Epidermal melanocyte (primary cell): ENCODE measurements at regions not wholly inside any gene's neighbourhood (a gene's known extent, or its start where the extent isn't known, plus 50 kb on each side); places are given as distances from the start of the nearest gene placed in this dataset.

ENCODE experiments used
- DNase-seq: peaks from one replicate; pipeline ENCODE4 v3.0.0; 2011; ENCODE audit warnings: low spot score; ENCODE audit not compliant: insufficient read length

GRCh38 chr15:29456255-29456654, 186.6 kb upstream of the NSMCE3 start:
- no peak for DNase-seq

DNA sequence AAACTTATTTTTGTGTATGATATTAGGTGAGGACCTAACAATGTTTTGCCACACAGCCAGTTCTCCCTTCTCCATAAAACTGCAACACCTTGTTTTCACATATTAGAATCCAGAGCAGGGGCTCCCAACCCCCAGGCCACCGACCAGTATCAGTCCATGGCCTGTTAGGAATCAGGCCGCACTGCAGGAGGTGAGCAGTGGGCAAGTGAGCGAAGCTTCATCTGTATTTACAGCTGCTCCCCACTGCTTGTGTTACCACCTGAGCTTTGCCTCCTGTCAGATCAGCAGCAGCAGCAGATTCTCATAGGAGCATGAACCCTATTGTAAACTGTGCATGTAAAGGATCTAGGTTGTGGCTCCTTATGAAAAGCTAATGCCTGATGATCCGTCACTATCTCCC, 185.9 kb upstream of the NSMCE3 start:
- DNase-seq: no peak

DNA sequence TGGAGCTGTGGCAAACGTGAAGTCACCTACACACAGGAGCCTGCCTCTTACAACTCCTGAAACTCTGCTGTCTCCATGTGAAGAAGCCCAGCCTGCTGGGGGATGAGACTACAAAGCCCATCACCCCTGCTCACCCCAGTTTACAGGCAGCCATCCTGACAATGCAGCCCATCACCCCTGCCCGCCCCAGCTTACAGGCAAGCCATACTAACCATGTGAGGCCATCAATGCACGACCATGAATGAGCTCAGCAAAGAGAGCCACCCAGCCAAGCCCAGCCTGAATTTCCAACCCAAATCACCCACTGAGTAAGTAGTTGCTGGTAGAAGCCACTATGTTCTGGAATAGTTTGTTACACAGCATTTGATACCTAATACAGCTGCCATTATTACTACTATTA, 185.4 kb upstream of the NSMCE3 start:
- no peak for DNase-seq

DNA sequence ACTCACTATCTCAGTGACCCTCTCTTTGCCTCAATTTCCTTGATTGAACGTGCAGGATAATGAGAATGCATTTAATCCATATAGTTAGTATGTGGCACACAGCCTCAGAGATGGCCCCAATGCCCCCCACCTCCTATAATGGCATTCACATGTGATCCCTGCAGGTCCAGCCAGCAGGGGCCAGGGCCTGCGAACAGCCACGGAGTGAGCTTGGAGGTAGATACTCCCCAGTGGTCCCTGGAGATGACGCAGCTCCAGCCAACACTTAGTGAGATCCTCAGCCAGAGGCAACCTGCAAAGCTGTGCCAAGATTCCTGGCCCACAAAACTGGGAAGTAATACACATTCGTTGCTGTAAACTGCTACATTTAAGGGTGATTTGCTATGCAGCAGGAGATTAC, 184.9 kb upstream of the NSMCE3 start:
- DNase-seq: no peak

DNA sequence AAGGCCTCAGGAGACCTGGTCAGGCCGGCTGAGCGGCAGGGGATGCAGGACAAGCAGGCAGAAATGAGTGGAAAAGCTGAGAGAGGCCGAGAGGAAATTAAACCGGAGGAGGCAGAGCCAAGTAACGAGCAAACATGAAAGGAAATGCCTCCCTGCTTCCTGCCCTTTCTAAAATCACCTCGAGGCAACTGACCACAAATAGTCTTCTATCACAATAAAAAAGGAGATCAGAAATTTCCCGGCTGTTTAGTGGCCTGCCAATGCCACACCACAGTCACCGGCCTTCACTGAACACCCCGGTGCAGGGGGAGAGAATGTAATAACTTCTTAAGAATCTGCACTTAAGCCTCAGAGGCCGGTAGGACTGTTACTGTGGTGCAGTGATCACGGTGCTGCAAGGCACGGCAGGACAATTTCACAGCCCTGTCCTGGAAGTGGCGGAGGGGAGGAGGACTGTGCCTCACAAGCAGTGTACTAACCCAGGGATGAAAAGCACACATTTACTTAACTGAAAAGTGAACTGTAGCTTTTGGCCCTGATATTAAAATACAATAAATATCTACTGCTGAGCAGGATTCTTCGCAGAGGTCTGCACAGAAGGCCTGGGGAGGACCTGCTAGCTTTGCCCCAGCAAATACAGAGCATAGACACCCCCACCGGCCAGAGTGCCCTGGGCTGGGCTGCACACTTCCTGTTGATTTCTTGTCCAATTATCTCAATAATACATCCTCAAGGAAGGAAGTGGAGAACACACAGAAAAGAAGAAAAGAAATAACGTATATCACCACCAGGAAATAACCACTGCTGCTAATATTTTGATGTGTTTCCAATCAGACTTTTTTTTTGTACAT, 183.5 kb upstream of the NSMCE3 start:
- DNase-seq: no peak

- DNase-seq: no peak
Observed at GRCh38 chr15:29451201-29451781, 181.7 kb upstream of the NSMCE3 start.

DNA sequence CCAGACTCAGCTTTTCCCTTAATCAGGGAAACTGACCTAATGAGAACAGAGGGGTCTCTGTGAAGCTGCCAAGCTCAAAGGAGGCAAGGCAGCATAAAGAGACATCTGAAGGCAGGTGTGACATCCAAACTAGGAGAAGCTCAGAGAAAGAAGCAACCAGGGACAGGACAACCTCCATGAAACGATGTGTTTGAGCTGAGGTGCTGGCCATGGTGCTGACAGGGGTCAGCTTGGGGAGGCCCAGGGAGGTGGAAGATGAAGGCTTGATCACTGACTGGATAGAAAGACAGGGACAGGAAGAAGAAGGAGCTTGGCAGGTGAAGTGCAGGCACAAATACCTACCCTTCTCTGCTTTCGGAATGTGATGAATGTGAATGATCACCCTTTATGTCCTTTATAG, 179.5 kb upstream of the NSMCE3 start:
- DNase-seq: no peak

DNA sequence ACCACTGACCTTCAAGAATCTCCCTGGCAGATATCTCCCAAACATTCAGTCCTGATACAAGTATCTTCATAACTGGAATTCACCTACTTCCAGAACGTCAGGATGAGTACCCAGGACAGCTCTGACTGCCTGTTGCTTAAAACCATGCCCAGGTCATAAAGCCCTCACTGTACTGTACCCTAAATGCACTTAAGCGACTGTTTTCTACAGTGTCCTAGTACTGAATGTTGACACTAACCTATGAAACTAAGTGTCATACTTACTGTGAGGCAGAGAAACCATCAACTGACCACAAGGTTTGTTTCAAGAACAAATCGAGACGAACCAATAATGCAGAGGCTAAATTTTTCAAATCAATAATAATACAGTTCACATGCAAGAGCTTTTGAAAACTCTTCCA, 178.7 kb upstream of the NSMCE3 start:
- no peak for DNase-seq

DNA sequence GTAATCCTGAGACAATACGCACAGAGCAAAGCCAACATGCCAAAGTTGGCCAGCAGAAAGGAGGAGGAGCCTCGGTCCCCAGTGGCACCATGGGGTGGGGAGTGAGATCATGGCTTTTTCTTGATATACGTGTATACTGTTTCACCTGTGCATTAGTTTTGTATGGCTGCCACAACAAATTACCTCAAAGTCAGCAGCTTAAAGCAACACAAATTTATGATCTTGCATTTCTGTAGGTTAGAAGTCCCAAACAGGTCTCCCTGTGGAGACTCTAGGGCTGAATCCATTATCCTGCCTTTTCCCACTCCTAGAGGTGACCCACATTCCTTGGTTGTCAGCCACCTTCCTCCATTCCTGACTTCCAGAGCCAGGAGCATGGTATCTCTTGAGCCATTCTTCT, 176.9 kb upstream of the NSMCE3 start:
- no peak for DNase-seq

- DNase-seq: no peak
Observed at GRCh38 chr15:29442532-29442931, 172.9 kb upstream of the NSMCE3 start.

- no peak for DNase-seq
Observed at GRCh38 chr15:29440541-29440940, 170.9 kb upstream of the NSMCE3 start.

- no peak for DNase-seq
Observed at GRCh38 chr15:29438703-29439055, 169.1 kb upstream of the NSMCE3 start.

GRCh38 chr15:29437888-29438702, 168.5 kb upstream of the NSMCE3 start:
- no peak for DNase-seq

DNA sequence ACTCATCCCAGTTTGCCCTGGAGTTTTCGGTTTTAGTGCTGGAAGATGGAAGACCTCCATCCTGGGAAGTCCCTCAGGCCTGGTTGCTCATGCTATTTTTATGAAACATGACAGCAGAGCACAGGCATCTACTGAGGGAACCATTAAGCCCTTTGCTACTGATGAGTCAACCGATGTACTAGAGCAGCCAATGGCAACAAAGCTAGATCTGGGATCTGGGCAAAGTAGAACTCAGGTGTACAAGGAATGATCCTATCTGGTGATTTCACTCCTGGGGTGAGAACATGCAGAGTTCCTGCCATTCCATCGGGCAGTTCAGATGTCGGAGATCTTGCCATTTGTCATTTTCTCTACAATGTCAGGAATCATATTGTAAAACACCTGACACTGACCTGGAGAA, 166.2 kb upstream of the NSMCE3 start:
- DNase-seq: no peak

DNA sequence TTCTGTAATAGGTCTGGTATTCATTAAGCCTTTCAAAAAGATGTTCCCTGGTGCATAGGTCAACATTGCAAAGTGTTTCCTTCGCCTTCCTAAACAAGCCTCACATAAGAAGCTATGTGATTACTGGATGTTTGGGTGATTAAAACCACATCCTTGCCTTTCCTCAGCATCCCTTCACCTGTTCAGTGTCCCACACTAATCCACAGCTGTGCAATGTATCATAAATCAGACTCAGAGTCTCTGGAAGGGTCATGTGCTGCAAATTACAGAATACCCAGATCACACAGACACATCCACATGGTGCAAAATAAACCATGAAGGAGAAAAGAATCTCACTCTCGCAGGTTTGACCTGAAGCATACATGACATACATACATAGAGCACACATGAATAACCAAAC, 164.7 kb upstream of the NSMCE3 start:
- DNase-seq: no peak

DNA sequence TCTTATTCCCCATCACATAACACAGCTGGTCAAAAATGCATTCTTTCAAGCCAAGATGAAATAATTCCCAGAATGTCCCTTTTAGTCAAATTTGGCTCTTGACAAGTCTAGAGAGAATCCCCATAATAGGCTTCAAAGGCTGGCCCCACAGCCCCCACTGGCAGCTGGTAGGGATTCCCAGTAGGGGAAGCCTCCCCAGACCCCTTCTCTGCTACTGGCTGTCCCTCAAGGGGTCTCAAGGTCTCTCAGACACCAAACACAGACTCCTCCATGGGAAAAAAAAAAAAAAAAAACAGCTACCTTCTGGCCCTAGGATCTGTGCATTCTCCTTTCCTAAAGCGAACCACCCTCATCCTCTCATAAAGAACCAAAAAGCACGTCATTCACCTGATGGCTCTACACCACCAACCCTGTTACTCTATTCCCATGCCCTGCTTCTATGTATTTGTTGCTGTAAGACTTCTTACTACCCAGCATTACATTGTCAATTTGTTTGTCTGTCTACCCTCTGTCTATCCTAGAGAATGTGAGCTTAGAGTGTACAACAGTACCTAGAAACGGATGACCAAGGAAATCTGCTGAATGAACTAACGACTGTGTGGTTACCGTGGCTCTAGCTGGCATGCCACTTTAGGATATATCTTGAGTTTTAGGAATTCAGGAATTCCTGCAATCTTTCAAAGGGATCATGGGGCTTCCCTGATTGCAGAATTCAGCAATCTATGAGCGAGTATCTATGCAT, 164.1 kb upstream of the NSMCE3 start:
- no peak for DNase-seq

- DNase-seq: no peak
Observed at GRCh38 chr15:29433050-29433318, 163.4 kb upstream of the NSMCE3 start.

GRCh38 chr15:29432191-29433049, 162.8 kb upstream of the NSMCE3 start:
- no peak for DNase-seq

GRCh38 chr15:29430831-29431230, 161.2 kb upstream of the NSMCE3 start:
- DNase-seq: no peak

GRCh38 chr15:29430124-29430523, 160.5 kb upstream of the NSMCE3 start:
- DNase-seq: no peak

- DNase-seq: no peak
Observed at GRCh38 chr15:29429584-29429983, 160.0 kb upstream of the NSMCE3 start.
